Keratinocyte (primary cell): ENCODE measurements at regions not wholly inside any gene's neighbourhood (a gene's known extent, or its start where the extent isn't known, plus 50 kb on each side); places are given as distances from the start of the nearest gene placed in this dataset.
"Not testable (repeated sequence)": the region's sequence is repeated elsewhere in the genome, so short reads cannot be mapped to it uniquely, and the experiment has no call there.

Source experiments
- DNase-seq: peaks from one replicate; pipeline ENCODE4 v3.0.0-alpha.2; 2011; ENCODE audit warnings: low read depth, missing footprints, low spot score
- FAIRE-seq: peaks from 2 replicates; lab custom pipeline; 2011; peaks lifted over from hg19 to GRCh38; lab: Jason Lieb, UNC
- H2AFZ ChIP-seq: 2 replicates; pipeline ENCODE4 v1.6.0; 2012; ENCODE audit warnings: low read length, control low read depth, inconsistent platforms; ENCODE audit not compliant: control insufficient read depth
- H3K27ac ChIP-seq: 2 replicates; pipeline ENCODE4 v1.5.1; 2011; ENCODE audit warnings: low read length; ENCODE audit not compliant: control insufficient read depth, insufficient read depth
- H3K27me3 ChIP-seq: 3 replicates; pipeline ENCODE4 v1.6.0; 2011; ENCODE audit warnings: low read length; ENCODE audit not compliant: control insufficient read depth, insufficient read depth; ENCODE audit errors: extremely low read depth
- H3K36me3 ChIP-seq, 2 experiments: 2 replicates in 1 of 2; 3 replicates in 1 of 2; pipeline ENCODE4 v1.5.1; 2011; ENCODE audit warnings: low read length in 2 of 2, mild to moderate bottlenecking in 1 of 2; ENCODE audit not compliant: control insufficient read depth in 2 of 2, insufficient read depth in 2 of 2; ENCODE audit errors: extremely low read depth in 1 of 2
- H3K4me1 ChIP-seq: 3 replicates; pipeline ENCODE4 v1.5.1; 2011; ENCODE audit warnings: low read length; ENCODE audit not compliant: control insufficient read depth, insufficient read depth; ENCODE audit errors: extremely low read depth
- H3K4me2 ChIP-seq: 3 replicates; pipeline ENCODE4 v1.6.0; 2011; ENCODE audit warnings: low read depth, low read length; ENCODE audit not compliant: control insufficient read depth, insufficient read depth; ENCODE audit errors: extremely low read depth
- H3K4me3 ChIP-seq, 3 experiments: fragments of 200-600 bp in 1 of 3; sonication (generic) in 1 of 3; 2 replicates in 2 of 3; 3 replicates in 1 of 3; pipeline ENCODE4 v1.5.1; 2011 to 2016; ENCODE audit warnings: low read length in 3 of 3, mild to moderate bottlenecking in 3 of 3, control low read depth in 2 of 3, inconsistent platforms in 1 of 3, low read depth in 1 of 3, mixed read lengths in 1 of 3, mixed run types in 1 of 3, moderate library complexity in 1 of 3; ENCODE audit not compliant: control insufficient read depth in 2 of 3, insufficient read depth in 2 of 3; ENCODE audit errors: extremely low read depth in 1 of 3
- H3K79me2 ChIP-seq: 2 replicates; pipeline ENCODE4 v1.6.0; 2012; ENCODE audit warnings: low read length; ENCODE audit not compliant: control insufficient read depth, insufficient read depth
- H3K9ac ChIP-seq: 3 replicates; pipeline ENCODE4 v1.6.0; 2011; ENCODE audit warnings: low read length; ENCODE audit not compliant: control insufficient read depth, insufficient read depth; ENCODE audit errors: extremely low read depth
- H3K9me1 ChIP-seq: 3 replicates; pipeline ENCODE4 v1.6.0; 2011; ENCODE audit warnings: low read length; ENCODE audit not compliant: control insufficient read depth, insufficient read depth; ENCODE audit errors: extremely low read depth
- H3K9me3 ChIP-seq: 2 replicates; pipeline ENCODE4 v1.5.1; 2012; ENCODE audit warnings: low read depth, low read length; ENCODE audit not compliant: control insufficient read depth
- H4K20me1 ChIP-seq: 3 replicates; pipeline ENCODE4 v1.6.0; 2011; ENCODE audit warnings: low read length; ENCODE audit not compliant: control insufficient read depth, insufficient read depth; ENCODE audit errors: extremely low read depth
- CTCF ChIP-seq, 3 experiments: IDR thresholded peaks in 1 of 3; conservative IDR thresholded peaks in 1 of 3; optimal IDR thresholded peaks in 1 of 3; 2 replicates in 2 of 3; 3 replicates in 1 of 3; pipeline versions ENCODE3 to v1.5.1; 2011; ENCODE audit warnings: low read length in 3 of 3, mild to moderate bottlenecking in 3 of 3, moderate library complexity in 2 of 3, control low read depth in 1 of 3, inconsistent platforms in 1 of 3; ENCODE audit not compliant: insufficient read depth in 2 of 3; ENCODE audit errors: extremely low read depth in 1 of 3
- EZH2 ChIP-seq: IDR thresholded peaks from one replicate; pipeline ENCODE4 v1.6.1; 2012; ENCODE audit warnings: inconsistent platforms, mild to moderate bottlenecking, low read length, moderate library complexity
- dilution Hi-C: fragments of 300-500 bp; cut with MboI; formaldehyde crosslinking; loops from one replicate; pipeline ENCODE4 v1.7.0; 2020; ENCODE audit warnings: low sequenced_read_pairs; ENCODE audit not compliant: extremely low pct_ligation_motif_present

GRCh38 chr18:59075923-59076322 lies 63.8 kb upstream of the SEC11C start:
- no peaks in the 10 kb centered on the region for H3K36me3 ChIP-seq
- H3K9me1 ChIP-seq, result no peaks in the 10 kb centered on the region
- no peaks in the 10 kb centered on the region for H4K20me1 ChIP-seq
- DNase-seq (no peak), FAIRE-seq (no peak)
- no peaks in the 10 kb centered on the region for H3K4me1 ChIP-seq
- no peak for TF ChIP-seq CTCF (optimal IDR thresholded peaks at IDR 0.05 in 1 of 3, IDR thresholded peaks at IDR 0.05 in 1 of 3, conservative IDR thresholded peaks at IDR 0.05 in 1 of 3; ENCODE audit: extremely low read depth in 1 of 3, insufficient read depth in 2 of 3, low read length in 3 of 3)
- TF ChIP-seq EZH2, result no peak
- no peak overlapping the region for H3K4me3 ChIP-seq
- H3K79me2 ChIP-seq, result no peaks in the 10 kb centered on the region
- no peak overlapping the region for H2AFZ ChIP-seq
- H3K9me3 ChIP-seq, result no peaks in the 10 kb centered on the region
- no peak overlapping the region for H3K4me2 ChIP-seq
- no peak overlapping the region for H3K27ac ChIP-seq
- peaks cover 10% of the 10 kb centered on the region for H3K27me3 ChIP-seq
- H3K9ac ChIP-seq, result no peak overlapping the region
- dilution Hi-C loops, result no loop called here

DNA sequence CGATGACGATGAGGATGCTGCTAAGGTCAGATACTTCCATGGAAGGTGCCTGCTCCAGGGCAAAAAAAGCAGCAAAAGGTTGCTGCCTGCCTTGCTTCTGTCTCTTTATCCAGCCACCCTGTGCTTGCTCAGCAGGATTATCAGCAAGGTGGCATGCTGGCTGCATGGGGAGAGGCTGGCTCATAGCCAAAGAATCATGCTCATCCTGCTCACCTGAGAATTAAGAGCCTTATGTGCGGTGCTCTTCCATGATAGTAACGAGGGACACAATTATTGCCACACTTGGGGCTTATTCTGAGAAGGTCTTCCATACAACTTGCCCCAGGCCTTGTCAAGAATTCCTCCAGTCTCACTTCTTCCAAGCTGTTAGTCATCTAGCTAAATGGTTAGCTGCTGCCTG lies 60.4 kb upstream of the SEC11C start:
- TF ChIP-seq CTCF (optimal IDR thresholded peaks at IDR 0.05 in 1 of 3, IDR thresholded peaks at IDR 0.05 in 1 of 3, conservative IDR thresholded peaks at IDR 0.05 in 1 of 3; ENCODE audit: extremely low read depth in 1 of 3, insufficient read depth in 2 of 3, low read length in 3 of 3) (no peak), EZH2 (no peak)
- H3K4me2 ChIP-seq, result no peak overlapping the region
- peaks cover 18% of the 10 kb centered on the region for H3K27me3 ChIP-seq
- no peaks in the 10 kb centered on the region for H3K9me3 ChIP-seq
- H2AFZ ChIP-seq, result no peak overlapping the region
- H3K36me3 ChIP-seq, result no peaks in the 10 kb centered on the region
- FAIRE-seq (no peak), DNase-seq (no peak)
- no peaks in the 10 kb centered on the region for H4K20me1 ChIP-seq
- H3K9ac ChIP-seq, result no peak overlapping the region
- H3K27ac ChIP-seq, result no peak overlapping the region
- no peak overlapping the region for H3K4me3 ChIP-seq
- H3K9me1 ChIP-seq, result no peaks in the 10 kb centered on the region
- no peaks in the 10 kb centered on the region for H3K4me1 ChIP-seq
- no peaks in the 10 kb centered on the region for H3K79me2 ChIP-seq
- dilution Hi-C loops, result no loop called here

DNA sequence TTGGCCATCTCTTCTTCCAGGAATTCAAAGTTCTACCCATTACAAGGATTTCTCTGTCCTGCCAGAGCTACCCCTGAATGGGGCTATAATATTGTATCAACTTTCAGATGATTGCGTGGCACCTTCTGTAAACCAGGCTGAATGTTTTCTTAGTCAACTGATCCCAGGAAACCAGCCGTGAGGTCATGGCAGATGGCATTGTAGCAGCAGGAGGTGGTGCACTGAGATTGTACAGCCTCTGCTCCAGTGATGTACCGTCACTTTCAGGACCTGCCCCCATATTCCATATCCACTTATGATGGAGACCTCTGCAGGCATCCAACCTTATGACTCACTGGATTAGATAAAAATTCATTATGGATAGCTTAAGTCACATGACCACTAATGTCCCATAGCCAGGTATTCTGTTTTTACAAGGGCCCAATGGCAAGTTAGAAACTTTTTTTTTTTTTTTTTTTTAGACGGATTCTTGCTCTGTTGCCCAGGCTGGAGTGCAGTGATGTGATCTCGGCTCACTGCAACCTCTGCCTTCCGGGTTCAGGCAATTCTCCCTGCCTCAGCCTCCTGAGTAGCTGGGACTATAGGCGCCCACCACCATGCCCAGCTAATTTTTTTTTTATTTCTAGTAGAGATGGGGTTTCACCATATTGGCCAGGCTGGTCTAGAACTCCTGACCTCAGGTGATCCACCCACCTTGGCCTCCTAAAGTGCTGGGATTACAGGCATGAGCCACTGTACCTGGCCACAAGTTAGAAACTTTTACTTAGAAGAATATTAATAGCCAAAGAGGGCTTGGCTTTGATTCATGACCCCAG lies 59.8 kb upstream of the SEC11C start:
- H3K9me1 ChIP-seq, FAIRE-seq, H2AFZ ChIP-seq, H3K36me3 ChIP-seq, H3K9ac ChIP-seq, H3K27ac ChIP-seq, H3K4me1 ChIP-seq, H3K79me2 ChIP-seq, H3K4me2 ChIP-seq, dilution Hi-C loops, H3K9me3 ChIP-seq, DNase-seq, H3K4me3 ChIP-seq, H4K20me1 ChIP-seq: not testable (repeated sequence)
- H3K27me3 ChIP-seq, result peaks cover 18% of the 10 kb centered on the region
